Epithelial cell of esophagus (primary cell): ENCODE measurements at regions not wholly inside any gene's neighbourhood (a gene's known extent, or its start where the extent isn't known, plus 50 kb on each side); places are given as distances from the start of the nearest gene placed in this dataset.
A peak's percentile ranks its signal among the peaks of the same experiment; 100 is the strongest.

ENCODE experiments used
- DNase-seq: peaks from one replicate; pipeline ENCODE4 v3.0.0; 2010; ENCODE audit warnings: low read depth
- H3K4me3 ChIP-seq: 2 replicates; pipeline ENCODE4 v1.5.1; 2011; ENCODE audit warnings: mild to moderate bottlenecking, low read length, control low read depth
- CTCF ChIP-seq: IDR thresholded peaks from 2 replicates; pipeline ENCODE4 v1.5.1; 2011; ENCODE audit warnings: low read depth, mild to moderate bottlenecking, low read length, control low read depth, inconsistent platforms; ENCODE audit not compliant: insufficient read depth; ENCODE audit errors: missing control alignments

- H3K4me3 ChIP-seq, result no peak overlapping the region
- DNase-seq, result no peak
- TF ChIP-seq CTCF, result no peak
Observed at GRCh38 chr12:107435072-107435471, 250.5 kb upstream of the PWP1 start.

GRCh38 chr12:107435520-107435919 is 250.1 kb upstream of the PWP1 start:
- no peak for DNase-seq
- no peak overlapping the region for H3K4me3 ChIP-seq
- TF ChIP-seq CTCF, result no peak

- DNase-seq, result peak; percentile 97
- TF ChIP-seq CTCF, result no peak
- H3K4me3 ChIP-seq, result no peak overlapping the region
Observed at GRCh38 chr12:107436376-107436775, 249.2 kb upstream of the PWP1 start.

GRCh38 chr12:107436836-107437235 is 248.8 kb upstream of the PWP1 start:
- DNase-seq, result peak; percentile 44
- no peak for TF ChIP-seq CTCF
- H3K4me3 ChIP-seq, result no peak overlapping the region

GRCh38 chr12:107437954-107438353 is 247.6 kb upstream of the PWP1 start:
- no peak overlapping the region for H3K4me3 ChIP-seq
- DNase-seq, result no peak
- TF ChIP-seq CTCF, result no peak

- DNase-seq, result no peak
- no peak for TF ChIP-seq CTCF
- no peak overlapping the region for H3K4me3 ChIP-seq
Observed at GRCh38 chr12:107439026-107439738, 246.4 kb upstream of the PWP1 start.

- no peak for TF ChIP-seq CTCF
- H3K4me3 ChIP-seq, result no peak overlapping the region
- no peak for DNase-seq
Observed at GRCh38 chr12:107440606-107441005, 245.0 kb upstream of the PWP1 start.
